MM.1S (cell line): ENCODE measurements at regions not wholly inside any gene's neighbourhood (a gene's known extent, or its start where the extent isn't known, plus 50 kb on each side); places are given as distances from the start of the nearest gene placed in this dataset.

Experiments used
- CTCF ChIP-seq: fragments of 300-600 bp; sonication (generic); IDR thresholded peaks from 2 replicates; pipeline ENCODE4 v1.5.1; 2016; ENCODE audit warnings: antibody characterized with exemption, low read length, mixed read lengths
- EZH2phosphoT487 ChIP-seq: fragments of 300-600 bp; sonication (generic); IDR thresholded peaks from 2 replicates; pipeline ENCODE4 v1.6.1; 2018; ENCODE audit warnings: antibody characterized with exemption, low read length

GRCh38 chr5:145687943-145688342, 147.2 kb downstream of the PRELID2 start:
- TF ChIP-seq CTCF (no peak), EZH2phosphoT487 (no peak)
